HG03060 (cell line): ENCODE measurements at regions not wholly inside any gene's neighbourhood (a gene's known extent, or its start where the extent isn't known, plus 50 kb on each side); places are given as distances from the start of the nearest gene placed in this dataset.

Source experiments
- ATAC-seq: cut with Tn5 transposase; IDR thresholded peaks from one replicate; pipeline ENCODE4 v1.9.1; 2021; ENCODE audit warnings: low read depth, moderate number of reproducible peaks; ENCODE audit not compliant: unreplicated experiment

DNA sequence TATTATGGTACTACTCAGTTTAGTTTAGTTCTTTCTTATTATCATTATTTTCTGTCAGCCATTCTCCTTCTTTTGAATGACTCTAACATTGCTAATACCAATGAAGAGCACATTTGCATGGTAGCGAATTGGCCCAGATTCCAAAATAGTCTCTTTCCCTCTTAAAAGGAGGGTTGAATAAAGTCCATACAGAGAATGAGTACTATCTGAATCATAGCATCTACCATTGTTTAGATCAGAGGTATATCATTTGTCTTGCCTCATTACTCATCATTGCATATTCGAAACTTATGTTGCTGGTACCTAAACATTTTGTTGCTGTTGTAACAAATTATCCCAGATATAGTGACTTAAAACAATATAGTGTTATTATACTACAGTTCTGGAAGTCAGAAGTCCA is 1235.3 kb upstream of the ATXN8OS start:
- ATAC-seq = no peak

DNA sequence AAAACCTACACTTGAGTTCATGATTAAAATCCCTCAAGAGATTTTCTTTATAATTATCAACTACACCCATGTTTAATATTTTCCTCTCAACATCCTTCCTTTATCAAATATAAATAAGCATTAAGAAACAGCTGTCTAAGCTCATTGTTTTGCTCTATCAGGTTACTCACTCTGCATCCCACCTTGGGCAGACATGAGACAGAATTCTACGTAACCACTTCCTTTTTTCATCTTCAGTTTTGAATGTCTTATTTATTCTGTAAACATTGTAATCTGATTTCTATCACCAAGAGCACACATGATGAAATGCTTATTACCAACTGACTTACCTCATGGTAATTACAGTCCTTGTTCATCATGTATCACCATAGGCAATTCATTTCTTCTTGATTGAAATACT is 1256.6 kb upstream of the ATXN8OS start:
- no peak for ATAC-seq

DNA sequence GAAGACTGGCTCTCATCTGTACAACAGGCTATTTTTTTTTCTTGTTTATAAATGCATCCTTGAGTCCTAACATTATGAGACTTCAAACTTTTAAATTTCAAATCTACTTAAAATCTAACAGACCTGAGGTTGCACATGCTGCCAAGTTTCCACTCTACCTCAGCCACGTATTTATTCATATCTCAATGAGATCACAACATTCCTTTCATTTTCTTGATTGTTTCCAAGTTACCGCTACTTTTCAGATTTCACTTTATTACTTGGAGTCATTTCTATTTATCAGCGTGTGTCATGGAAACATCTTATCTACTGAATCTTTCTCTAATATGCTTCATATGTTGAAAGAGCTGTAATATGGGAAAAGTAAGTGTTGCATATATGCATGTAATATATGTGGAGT is 1257.5 kb upstream of the ATXN8OS start:
- no peak for ATAC-seq

DNA sequence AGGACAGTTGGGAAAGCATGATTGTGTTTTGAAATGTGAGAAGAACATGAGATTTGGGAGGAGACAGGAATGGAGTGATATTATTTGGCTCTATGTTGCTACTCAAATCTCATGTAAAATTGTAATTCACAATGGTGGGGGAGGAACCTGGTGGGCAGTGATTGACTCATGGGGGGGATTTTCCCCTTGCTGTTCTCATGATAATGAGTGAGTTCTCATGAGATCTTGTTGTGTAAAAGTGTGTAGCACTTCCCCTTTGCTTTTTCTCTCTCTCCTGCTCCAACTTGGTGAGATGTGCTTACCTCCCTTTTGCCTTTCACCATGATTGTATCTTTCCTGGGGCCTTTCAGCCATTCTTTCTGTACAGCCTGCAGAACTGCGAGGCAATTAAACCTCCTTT is 1261.0 kb upstream of the ATXN8OS start:
- no peak for ATAC-seq

DNA sequence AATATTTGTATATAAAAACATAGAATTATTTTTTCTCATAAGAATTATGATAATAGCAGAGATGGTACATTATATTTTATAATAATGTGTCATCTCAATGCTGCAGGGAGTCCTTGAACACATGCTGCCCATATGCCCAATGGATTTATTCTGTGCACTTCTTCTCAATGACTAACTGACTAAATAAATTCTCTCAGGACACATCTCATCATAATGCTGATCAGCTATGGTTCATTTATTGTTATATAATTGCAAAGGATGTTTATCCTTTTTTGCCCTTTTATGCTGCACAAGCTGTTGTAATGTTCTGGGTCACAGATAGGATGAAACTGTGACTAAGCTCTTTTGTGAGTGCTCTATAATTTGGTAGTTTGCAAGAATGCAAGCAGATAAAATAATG is 1273.3 kb upstream of the ATXN8OS start:
- ATAC-seq = no peak

DNA sequence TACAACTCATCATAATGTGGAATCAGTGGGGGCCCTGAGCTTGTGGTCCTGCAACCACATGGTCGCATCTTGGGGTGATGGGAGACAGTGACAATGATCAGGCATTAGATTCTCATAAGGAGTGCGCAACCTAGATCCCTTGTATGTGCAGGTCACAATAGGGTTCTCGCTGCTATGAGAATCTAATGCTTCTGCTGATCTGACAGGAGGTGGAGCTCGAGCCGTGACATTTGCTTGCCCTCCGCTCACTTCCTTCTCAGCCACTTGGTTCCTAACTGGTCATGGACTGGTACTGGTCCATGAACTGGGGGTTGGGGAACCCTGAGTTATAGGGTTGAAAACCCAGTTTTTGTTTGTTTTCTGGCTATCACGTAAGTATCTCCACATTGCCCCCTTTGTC is 1290.9 kb upstream of the ATXN8OS start:
- ATAC-seq = no peak

DNA sequence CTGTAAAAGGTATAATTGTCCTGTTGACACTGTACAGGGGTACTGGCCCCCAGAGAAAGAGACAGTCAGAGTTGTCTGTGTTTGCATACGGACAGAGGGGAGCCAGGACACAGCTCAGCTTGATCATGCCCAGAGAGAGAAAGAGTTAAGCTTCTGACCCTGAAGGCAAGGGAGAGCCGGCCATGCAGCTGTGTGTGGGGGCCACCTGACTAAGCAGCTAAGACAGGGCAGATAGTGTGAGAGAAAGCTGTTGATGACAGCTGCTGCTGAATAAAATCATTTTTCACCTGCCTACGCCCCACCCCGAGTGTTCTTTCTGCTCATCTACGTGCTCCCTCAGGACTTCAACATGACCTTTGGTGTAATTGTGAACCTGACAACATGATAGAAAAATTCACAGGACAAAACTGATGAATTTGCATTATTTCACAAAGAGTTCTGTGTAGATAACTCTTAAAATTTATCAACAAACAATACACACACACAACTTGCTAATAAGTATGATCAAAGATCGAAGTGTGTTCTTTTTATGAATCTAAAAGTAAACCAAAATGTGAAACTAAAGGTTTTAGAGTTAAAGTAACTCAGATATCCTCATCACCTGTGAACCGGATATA is 1294.3 kb upstream of the ATXN8OS start:
- no peak for ATAC-seq

DNA sequence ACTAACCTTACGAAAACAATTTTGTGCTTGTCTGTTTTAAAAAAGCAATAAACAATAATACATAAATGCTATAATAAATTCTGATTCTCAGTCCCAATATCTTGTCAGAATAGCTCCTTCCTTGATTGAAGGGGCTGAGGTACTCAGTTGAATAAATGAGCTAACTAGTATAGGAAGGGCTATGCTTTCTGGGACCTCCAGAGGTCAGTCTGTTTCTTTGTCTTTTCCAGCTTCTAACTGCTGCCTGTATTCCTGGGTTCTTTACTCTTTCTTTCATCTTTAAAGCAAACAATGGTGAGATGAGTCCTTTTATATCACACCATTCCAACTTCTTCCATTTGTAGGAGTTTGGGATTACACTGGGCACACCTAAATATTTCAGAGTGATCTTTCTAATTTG is 1297.0 kb upstream of the ATXN8OS start:
- no peak for ATAC-seq

DNA sequence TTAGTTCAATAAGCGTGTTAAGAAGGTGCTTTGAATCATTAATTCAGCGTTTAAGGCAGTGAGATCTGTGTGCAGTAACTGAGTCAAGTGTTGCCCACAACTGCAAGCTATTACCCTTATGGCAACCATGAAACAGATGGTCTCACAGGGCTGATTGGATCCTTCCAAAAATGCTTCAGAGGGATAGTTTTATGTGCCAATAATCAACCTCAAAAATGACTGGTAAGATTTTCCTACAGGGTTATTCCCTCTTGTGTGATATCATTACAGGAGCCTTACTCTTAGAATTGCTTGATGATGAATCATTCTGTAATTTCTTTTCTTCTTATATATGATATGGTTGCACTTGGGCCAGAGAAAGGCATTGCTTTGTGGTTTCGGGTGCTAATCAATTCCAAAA is 1299.2 kb upstream of the ATXN8OS start:
- no peak for ATAC-seq

DNA sequence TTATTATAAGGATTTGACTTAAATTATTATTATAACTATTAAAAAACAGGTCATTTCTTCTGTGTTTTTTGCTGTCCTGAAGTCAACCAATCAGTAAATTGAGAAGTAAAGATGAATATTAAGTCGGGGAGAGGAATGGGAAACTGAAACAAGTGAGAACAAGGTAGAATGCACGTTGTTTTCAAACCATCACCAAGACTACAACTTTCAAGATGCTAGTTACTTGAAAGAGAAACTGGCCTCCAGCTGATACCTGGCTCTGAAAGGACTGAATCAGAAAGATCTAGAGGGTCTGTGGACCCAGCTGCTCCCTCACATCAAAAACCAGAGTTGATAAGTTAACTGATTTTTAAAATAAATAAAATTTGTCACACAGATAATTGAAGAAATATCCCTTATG is 1301.5 kb upstream of the ATXN8OS start:
- no peak for ATAC-seq

DNA sequence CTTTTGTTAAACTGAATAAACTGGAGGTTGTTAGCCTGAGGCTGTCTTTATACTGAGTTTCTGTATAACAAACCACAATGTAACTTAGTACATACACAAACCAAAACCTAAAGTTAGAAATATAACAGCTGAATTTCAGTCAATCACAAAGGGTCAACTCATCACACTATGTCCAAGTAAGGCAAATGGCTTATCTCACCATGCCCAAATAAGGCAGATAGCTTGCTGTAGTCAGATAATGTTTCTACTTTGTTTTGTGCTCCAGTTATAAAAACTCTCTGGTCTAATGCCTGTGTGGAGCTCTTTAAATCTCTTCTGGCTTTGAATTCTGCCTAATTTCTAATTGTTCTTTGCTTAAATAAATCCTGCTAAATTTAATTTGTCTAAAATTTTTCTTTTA is 1323.4 kb upstream of the ATXN8OS start:
- ATAC-seq = no peak

DNA sequence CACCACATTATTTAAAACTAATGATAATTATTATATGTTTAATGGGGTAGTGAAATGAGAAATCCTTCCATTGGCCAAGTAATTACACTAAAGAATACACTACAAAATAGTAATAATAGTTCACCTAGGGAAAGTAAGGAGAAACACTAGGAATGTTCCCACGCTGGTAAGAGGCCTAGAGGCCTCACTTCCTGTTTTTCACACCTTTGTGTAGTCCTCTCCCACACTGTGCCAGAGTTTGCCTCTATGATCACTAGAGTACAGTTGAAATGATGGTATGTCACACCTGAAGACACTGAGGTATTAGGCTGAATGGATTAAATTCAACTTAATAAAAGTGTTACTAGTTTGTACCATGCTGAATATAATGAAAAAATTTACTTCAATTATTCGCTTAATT is 1348.0 kb upstream of the ATXN8OS start:
- no peak for ATAC-seq

DNA sequence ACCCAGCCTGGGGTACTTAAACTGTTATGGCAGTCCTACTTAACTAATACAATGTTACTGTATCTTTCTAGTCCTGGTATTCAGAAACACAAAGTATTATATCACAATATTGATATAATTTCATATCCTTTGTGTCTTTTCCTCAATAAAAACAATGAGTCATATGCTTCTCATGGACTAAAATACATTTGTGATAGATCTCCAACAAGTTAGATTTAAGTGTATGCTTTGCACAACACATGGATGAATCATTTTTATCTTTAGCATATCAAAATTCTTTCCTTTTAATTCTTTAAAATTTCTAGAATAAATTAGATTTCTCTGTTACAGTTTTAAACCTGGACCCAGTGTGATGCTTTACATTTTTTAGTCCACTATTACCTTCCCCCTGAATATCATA is 1357.8 kb upstream of the ATXN8OS start:
- ATAC-seq = no peak

DNA sequence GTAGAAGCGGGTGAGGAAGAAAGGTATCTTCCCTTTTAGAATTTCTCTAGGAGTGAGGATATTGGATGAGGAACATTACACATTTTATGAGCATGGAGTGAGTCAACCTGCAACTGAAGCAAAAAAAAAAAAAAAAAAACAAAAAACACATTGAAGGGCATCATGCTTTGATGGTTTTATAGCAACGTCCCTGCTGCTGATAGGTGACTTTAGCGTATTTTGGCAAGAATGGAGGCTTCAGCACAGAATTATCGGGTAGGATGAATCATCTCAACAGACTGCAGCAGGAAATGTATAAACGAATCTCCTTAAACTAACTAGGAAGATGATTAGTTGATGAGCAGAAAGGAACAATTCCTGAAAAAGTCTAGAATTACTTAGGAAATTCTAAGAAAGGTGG is 1359.6 kb upstream of the ATXN8OS start:
- ATAC-seq = no peak

DNA sequence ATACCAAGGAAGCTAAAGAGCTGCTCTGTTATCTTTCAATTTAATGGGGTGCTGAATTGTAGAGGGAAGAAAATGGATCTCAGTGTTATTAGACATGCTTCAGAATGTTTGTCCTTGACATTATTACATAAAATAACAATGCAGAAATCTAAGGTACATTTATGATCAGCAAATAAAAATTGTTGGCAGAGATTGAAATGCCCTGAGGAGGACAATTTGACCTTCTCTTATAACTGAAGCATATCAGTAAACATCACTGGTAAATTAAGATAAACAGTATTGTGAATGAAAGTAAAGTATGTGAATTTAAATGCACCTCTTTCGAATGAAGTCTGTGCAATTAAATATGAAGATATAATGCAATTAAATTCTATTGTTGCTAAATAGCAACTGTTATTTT is 1362.1 kb upstream of the ATXN8OS start:
- no peak for ATAC-seq

DNA sequence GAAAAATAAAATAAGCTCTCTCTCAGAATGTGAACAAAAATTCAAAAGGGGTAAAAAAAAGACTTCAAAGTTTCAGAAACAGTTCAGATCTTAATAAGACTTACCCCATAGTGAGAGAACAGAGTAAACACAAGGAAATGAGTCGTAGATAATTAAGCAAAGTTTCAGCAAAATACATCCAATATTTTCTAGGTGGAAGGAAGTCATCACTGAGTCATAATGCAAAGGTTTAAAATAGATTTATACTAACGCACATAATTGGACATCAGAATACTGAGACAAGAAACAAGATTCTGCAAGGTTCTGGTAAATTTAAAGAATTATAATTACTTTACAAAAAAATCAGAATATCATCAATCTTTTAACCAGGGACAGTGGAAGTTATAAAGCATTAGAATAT is 1370.7 kb upstream of the ATXN8OS start:
- ATAC-seq = no peak

DNA sequence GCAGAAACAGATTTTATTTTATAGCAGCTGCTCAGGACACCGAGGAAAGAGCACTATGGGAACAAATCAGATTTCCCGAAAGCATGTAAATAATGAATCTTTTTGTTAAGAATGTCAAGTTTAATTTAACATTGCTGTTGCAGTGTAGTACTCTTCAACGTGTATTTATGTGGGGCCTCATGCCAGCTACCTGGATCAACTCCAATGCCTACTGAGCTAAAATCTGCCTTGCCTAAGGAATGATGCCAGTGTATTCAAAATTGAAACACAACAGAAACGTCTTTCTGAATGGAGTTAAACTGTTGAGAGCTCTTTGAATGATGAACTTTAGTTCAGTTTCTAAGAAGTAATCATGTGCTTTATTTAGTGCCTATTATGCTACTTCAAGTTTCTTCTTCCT is 1379.8 kb upstream of the ATXN8OS start:
- ATAC-seq = no peak

DNA sequence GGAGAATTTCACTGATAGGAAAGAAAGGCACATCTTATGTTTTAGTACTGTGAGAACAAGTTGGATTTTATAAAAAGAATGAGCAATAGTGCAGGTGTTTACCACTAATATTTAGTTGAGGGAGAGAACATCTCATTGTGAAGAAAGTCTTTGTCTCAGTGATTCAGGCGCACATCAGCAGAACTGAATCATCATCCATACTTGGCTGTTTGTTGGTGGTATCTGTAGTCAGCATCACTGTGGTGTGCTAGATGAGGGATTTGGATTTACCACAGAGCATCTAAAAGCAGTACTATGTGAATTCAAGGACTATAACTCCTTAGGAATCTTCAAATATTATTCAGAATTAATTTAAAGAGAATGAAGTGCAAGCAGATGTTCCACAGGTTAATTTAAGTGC is 1380.5 kb upstream of the ATXN8OS start:
- no peak for ATAC-seq

DNA sequence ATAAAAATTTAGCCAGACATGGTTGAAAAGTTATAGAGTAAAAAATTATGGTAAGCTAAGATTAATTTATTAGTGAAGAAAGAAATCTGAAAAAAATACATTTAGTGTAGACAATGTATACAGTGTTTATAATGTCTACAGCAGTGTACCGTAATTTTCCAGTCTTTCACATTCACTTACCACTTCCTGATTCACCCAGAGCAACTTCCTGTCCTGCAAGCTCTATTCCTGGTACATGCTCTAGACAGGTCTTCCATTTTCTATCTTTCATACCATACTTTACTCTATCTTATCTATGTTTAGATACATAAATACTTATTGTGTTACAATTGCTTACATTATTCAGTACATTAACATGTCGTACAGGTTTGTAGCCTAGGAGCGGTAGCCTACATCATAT is 1387.8 kb upstream of the ATXN8OS start:
- no peak for ATAC-seq

DNA sequence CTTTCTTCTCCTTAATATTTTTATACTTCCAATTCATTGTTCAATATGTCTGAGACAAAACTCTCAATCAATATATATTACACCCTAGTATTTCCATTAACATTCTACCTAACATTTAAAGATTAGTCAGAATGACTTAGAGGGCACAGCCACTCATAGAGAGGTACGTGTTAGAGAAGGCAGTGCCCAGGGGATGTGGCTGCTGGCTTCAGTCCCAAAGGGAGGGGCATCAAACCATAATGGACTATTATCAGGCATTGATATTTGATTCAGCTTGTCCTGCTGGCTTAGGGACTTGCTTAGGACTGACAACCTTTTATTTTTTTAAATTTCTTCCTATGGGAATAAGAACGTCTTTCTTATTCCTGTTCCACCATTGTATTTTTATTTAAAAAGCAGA is 1392.0 kb upstream of the ATXN8OS start:
- no peak for ATAC-seq

DNA sequence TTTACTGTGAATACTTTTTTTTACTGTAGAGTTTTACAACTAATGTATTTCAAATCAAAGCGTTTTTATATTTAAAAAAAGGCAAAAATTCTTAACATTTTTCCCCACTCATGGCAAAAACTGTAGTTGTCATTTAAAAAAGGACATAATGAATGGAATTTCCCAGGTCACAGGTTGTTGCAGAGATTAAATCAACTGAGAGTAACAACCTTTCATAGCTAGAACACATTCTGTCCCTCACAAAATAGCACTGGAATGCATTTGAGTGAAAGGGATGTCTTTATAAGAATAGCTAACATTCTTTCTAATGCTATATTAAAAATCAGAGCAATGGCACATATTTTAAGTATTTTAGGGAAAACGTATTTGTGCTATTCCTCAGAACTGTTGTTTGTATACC is 1393.3 kb upstream of the ATXN8OS start:
- ATAC-seq = no peak

DNA sequence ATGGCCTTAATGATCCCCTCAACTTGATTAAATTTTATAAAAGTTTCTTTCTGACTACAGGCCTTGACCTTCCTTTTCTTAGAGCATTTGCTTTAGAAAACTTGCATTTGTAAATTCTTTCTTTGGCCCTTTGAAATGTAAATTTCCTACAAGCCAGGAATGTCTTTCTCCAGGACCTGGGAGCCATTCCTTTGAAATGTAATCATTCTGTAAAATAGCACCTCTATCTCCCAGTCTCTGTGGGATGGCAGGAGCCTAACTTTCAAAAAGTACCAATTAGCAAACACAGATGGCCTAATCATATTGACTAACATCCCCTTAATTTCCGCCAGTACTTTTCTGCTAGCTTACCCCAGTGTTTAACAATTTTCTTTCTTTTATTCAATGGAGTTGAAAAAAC is 1394.2 kb upstream of the ATXN8OS start:
- ATAC-seq = no peak

DNA sequence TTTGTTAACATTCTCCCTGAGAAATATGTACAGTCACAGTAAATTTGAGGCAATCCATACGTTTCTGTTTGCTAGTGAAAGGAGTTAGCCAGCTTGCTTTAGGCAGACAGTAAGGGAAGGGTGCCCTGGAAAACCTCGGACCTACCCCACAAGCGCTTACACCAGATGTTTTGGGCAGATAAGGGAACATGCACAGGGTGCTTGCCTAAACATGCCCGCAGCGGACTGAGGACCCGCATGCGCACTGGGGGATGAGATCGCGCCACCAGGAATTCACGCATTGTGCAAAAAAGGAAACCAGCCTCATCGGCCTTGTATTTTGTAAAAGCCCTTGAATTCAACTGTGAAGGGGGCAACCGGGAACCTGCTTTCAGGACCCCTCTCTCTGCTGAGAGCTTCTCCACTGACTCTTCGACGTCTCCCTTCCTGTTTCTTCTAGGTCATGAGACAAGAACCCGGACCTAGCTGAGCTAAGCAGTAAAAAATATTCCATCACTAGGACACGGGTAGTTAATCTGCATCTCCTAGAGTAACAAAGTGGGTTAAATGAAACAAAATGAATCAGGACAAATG is 1399.2 kb upstream of the ATXN8OS start:
- ATAC-seq = no peak
